IPS-NIHi11 (cell line): ENCODE measurements at regions not wholly inside any gene's neighbourhood (a gene's known extent, or its start where the extent isn't known, plus 50 kb on each side); places are given as distances from the start of the nearest gene placed in this dataset.
"Not testable (repeated sequence)": the region's sequence is repeated elsewhere in the genome, so short reads cannot be mapped to it uniquely, and the experiment has no call there.

Experiments
- DNase-seq: peaks from one replicate; pipeline ENCODE4 v3.0.0; 2012; ENCODE audit warnings: mixed read lengths, low spot score

DNA sequence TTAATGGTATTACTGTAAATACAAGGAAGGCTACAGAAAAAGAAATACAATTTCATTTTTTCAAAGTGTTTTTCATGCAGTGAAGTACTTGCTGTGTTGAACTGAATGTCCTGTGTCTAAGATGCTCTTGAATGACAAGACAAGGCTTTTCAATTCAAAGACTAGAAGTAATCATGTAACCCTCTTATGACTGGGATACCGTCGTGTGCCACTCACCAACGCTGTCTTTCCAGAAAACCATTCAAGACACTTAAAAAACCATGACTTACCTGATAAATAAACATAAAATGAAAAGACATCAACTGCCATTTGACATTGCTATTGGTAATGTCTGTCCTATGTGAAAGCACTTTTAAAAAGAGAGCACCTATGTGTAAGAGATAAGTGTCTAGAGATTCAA, 183.1 kb upstream of the DPP10 start:
- no peak for DNase-seq

- DNase-seq, result no peak
Observed at GRCh38 chr2:114261366-114261765, 181.1 kb upstream of the DPP10 start.

- no peak for DNase-seq
Observed at GRCh38 chr2:114265261-114265660, 177.2 kb upstream of the DPP10 start.

GRCh38 chr2:114274957-114275356, 167.5 kb upstream of the DPP10 start:
- DNase-seq, result no peak

- no peak for DNase-seq
Observed at GRCh38 chr2:114281188-114281587, 161.3 kb upstream of the DPP10 start.

DNA sequence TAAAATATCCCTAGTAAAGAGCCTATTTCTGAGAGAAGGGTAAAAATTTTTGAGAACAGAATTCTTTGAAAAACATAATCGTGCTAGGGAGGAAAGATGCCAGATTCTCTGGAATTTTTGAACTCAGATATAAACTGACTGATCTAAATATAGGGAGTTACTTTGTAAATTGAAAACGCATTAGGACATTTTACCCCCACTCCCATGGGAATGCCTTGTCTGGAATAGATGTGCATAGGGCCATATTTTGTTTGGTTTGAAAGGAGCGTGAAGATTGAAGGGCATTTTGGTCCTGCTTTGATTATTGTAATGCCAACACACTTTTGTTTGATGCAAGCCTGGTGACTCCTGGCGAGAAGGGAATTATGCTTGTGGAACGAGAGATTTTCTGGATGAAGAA, 158.7 kb upstream of the DPP10 start:
- DNase-seq, result no peak

DNA sequence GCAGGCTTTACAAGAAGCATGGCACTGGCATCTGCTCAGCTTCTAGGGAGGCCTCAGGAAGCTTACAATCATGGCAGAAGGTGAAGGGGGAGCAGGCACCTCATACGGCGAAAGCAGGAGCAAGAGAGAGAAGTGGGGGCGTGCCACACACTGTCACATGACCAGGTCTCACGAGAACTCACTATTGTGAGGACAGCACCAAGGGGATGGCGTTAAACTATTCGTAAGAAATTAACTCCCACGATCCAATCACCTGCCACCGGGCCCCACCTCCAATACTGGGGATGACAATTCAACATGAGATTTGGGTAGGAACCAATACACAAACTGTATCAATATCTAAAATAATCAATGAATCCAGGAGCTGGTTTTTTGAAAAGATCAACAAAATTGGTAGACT, 156.0 kb upstream of the DPP10 start:
- no peak for DNase-seq

DNA sequence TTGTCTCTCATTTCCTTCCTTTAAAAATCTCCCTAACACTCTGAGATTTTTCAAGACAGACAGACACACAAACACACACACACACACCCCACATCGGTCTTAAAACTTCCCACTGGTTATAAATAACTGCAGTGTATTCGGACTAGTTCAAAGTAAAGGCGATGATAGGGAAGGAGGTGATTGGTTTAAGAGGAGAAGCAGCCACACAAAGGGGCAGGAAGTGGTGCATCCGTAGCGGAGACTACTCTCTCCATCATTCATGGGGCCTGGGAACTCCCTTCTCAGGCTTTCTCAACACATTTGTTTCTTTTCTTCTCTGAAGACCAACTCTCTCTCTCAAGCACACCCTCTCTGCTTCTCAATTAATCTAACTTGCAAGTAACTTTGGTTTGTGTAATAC, 149.1 kb upstream of the DPP10 start:
- DNase-seq, result no peak

DNA sequence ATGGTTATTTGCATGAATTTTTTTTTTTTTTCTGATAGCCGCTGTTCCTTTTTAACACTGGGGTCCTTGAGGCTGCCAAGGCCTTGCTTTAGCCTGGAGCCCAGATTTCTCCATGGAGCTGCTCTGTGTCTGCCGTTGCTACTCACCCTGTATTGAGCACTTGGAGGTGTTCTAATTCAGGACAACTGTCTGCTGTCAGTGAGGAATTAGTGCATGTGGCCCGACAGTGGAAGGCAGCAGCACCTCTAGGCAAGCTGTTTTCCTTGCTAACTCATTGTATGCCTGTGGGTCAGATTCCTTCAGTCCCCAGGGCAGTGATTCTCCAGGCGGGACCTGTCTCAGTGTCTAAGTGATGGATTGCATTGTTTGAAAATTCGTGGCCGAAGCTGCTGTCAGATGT, 147.7 kb upstream of the DPP10 start:
- DNase-seq, result no peak

DNA sequence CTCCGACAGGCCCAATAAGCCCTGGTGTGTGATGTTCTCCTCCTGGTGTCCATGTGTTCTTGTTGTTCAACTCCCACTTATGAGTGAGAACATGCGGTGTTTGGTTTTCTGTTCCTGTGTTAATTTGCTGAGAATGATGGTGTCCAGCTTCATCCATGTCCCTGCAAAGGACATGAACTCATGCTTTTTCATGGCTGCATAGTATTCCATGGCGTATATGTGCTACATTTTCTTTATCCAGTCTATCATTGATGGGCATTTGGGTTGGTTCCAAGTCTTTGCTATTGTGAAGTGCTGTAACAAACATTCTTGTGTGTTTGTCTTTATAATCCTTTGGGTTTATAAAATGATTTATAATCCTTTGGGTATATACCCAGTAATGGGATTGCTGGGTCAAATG, 142.1 kb upstream of the DPP10 start:
- DNase-seq, result not testable (repeated sequence)

DNA sequence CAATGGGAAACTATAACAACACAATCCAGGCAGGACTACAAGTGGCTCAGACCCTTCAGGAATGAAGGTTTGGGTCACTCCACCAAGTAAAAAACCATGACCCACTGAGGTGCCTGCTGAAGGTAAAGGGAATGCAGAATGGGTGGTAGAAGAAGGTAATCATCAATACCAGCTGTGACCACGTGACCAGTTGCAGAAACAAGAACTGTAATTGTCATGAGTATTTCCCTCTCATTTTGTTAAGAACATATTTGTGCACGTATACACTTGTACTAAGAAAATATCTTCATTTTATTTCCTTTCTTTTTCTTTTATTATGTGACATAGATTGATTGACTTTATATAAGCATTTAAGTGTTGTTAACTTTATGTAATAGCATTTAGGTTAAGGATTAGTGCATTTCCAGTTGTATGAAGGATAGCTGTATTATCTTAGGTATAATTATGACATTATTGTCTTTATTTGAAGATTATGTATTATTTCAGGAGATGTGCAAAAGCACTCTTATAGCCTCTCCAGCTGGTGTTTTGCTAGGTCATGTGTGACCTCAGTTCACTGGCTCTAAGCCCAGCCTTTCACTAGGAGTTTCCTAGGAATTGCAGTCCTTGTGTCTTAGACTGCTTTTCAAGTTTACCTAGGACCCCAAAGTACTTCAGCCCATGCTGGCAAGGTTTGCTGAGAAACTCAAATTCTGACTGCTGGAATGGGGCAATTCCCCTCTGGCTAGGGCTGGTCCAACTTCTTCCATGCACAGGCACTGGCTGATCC, 125.7 kb upstream of the DPP10 start:
- DNase-seq, result no peak

- DNase-seq, result no peak
Observed at GRCh38 chr2:114330594-114330993, 111.8 kb upstream of the DPP10 start.

- no peak for DNase-seq
Observed at GRCh38 chr2:114331934-114332333, 110.5 kb upstream of the DPP10 start.

DNA sequence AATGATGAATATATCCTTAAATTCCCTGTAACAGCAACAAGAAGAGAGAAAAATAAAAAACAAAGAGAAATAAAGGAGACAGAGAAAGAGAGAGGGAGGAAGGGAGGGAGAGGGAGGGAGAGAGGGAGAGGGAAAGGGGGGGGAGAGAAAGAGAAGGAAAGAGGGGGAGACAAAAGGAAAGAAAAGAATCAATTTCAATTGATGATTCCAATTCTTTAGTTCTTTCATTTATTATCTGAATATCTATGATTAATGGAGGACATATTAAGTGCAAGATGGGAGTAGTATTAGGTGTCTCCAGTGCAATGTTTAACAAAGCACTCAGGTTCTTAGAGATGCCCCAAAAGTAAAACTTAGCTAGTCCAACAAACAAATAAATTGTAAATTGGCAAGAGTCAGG, 97.2 kb upstream of the DPP10 start:
- DNase-seq, result no peak

DNA sequence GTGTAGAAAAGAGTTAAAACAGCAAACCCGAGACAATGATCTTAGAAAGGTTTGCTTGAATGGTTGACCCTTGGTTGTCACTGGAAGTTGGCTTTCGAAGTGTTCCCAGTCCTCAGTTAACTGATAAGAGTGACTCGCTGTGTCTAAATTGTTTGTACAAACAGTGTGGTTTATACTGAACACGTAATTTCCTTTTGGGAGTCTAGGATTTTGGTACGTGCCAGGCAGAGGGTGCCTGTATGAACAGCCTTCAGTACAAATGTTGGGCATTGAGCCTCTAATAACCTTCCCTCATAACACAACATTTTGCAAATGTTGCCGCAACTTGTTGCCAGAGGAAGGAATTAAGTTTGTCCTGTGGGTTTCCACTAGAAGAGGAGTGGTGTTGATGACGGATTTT, 95.8 kb upstream of the DPP10 start:
- no peak for DNase-seq

DNA sequence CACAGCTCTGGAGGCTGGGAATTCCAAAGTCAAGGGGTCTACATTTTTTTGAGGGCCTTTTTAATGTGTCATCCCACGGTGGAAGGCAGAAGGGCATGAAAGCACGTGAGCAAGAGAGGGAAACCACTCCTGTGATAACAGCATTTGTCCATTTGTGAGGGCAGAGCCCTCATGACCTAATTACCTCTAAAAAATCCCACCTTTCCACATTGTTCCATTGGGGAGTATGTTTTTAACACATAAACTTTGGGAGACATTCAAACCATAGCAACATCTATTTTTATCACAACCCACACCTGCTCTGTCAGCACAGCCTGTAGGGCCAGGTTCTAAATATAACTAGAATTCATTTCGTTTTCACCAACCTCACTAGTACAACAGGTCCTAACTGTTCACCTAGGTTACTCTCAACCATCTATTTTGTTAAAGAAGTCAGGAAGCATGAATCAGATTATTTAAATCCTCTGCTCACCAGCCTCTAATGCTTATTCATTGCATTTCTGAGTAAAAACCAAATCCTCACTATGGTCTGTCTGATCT, 92.2 kb upstream of the DPP10 start:
- no peak for DNase-seq

DNA sequence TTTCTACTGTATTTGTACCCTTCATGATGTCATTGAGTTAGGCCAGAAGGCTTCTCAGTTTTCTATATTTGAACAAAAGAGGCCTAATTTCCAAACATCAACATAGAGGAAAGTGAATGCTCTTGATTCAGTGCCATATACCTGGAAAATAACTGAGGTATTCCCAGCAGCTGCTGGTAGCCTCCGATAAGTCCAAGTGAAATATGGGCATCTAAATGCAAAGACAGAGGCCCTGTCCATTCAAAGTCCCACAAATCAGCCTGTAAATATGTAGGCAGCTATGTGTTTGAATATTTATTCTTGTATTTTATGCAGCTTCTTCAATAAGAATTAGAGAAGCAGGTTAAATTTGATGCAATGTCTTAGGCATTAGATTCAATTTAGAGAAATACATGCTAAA, 89.5 kb upstream of the DPP10 start:
- no peak for DNase-seq

DNA sequence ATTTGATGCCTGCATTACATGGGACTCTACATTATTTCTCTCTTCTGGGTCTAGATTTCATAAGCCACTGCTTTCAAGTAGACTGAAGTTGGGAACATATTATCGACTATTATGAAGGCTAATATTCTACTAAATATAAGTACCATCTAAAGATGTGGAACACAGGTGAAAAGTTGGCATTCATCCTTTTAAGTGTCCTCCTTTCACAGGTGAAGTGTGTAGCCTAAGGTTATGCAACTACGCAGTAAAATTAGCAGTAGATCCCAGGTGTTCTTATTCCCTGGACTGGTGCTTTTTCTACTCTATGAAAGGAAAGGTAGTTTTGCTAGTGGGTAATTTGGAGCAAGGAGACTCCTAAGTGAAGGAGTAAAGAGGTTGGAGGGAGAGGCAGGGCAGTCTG, 88.2 kb upstream of the DPP10 start:
- no peak for DNase-seq

DNA sequence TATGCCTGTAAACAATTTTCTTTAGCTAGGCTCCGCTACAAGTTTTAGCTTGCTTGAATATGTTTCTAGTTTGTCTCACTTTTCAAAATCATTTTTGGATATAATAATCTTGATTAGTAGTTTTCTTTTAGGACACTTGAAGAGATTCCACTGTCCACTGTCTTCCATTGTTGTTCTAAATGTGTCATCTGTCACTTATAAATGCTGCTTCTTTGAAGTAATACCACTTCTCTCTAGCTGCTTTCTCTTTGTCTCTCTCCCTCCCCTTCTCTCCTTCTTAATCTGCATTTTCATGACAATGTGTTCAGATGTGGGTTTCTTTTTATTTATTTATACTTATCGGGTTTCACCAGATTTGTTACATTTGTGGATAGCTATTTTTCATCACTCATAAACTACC, 73.7 kb upstream of the DPP10 start:
- DNase-seq, result no peak

DNA sequence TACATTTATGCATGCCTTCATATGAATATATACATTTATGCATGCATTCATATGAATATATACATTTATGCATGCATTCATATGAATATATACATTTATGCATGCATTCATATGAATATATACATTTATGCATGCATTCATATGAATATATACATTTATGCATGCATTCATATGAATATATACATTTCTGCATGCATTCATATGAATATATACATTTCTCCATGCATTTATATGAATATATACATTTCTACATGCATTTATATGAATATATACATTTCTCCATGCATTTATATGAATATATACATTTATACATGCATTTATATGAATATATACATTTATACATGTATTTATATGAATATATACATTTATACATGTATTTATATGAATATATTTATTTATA, 70.7 kb upstream of the DPP10 start:
- not testable (repeated sequence) for DNase-seq

- DNase-seq, result no peak
Observed at GRCh38 chr2:114373591-114373990, 68.8 kb upstream of the DPP10 start.

- no peak for DNase-seq
Observed at GRCh38 chr2:114384441-114384840, 58.0 kb upstream of the DPP10 start.

DNA sequence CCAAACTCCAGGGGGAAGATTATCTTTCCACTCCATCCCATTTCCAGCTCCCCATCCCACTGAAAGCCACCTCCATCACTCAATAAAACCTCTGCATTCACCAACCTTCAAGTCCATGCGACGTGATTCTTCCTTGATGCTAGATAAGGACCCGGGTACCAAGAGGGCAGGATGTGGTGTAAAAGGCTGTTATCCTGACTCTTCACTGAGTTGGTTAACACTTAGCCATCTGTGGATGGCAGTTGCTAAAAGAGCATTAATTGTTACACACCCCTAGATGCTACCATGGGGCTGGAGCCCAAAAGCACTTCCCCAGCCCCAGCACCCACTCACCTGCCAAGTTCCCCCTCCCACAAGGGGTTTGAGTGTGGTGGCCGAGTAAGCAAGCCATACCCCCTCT, 53.4 kb upstream of the DPP10 start:
- DNase-seq, result no peak
